Astrocyte of the cerebellum (primary cell): ENCODE measurements at regions not wholly inside any gene's neighbourhood (a gene's known extent, or its start where the extent isn't known, plus 50 kb on each side); places are given as distances from the start of the nearest gene placed in this dataset.
"Not testable (repeated sequence)": the region's sequence is repeated elsewhere in the genome, so short reads cannot be mapped to it uniquely, and the experiment has no call there.

Experiments
- DNase-seq: peaks from one replicate; pipeline ENCODE4 v3.0.0-alpha.2; 2011; ENCODE audit warnings: low read depth
- H3K4me3 ChIP-seq: 2 replicates; pipeline ENCODE4 v1.5.1; 2011; ENCODE audit warnings: mild to moderate bottlenecking, low read depth, low read length, moderate library complexity
- in situ Hi-C: cut with HindIII; loops from 2 replicates; pipeline ENCODE4 v1.10.0; 2017; ENCODE audit warnings: low sequenced_read_pairs
- TF ChIP-seq, protein P1 (sequence below): IDR thresholded peaks from 2 replicates; pipeline ENCODE4 v1.5.1; 2012; ENCODE audit warnings: low read length, low read depth, moderate library complexity, mild to moderate bottlenecking; ENCODE audit errors: missing control alignments

GRCh38 chr3:99319450-99319849 lies 318.9 kb upstream of the COL8A1 start:
- in situ Hi-C loops, result no loop called here
- no peak overlapping the region for H3K4me3 ChIP-seq
- DNase-seq, result no peak
- TF ChIP-seq, protein P1, sequence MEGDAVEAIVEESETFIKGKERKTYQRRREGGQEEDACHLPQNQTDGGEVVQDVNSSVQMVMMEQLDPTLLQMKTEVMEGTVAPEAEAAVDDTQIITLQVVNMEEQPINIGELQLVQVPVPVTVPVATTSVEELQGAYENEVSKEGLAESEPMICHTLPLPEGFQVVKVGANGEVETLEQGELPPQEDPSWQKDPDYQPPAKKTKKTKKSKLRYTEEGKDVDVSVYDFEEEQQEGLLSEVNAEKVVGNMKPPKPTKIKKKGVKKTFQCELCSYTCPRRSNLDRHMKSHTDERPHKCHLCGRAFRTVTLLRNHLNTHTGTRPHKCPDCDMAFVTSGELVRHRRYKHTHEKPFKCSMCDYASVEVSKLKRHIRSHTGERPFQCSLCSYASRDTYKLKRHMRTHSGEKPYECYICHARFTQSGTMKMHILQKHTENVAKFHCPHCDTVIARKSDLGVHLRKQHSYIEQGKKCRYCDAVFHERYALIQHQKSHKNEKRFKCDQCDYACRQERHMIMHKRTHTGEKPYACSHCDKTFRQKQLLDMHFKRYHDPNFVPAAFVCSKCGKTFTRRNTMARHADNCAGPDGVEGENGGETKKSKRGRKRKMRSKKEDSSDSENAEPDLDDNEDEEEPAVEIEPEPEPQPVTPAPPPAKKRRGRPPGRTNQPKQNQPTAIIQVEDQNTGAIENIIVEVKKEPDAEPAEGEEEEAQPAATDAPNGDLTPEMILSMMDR, result no peak

DNA sequence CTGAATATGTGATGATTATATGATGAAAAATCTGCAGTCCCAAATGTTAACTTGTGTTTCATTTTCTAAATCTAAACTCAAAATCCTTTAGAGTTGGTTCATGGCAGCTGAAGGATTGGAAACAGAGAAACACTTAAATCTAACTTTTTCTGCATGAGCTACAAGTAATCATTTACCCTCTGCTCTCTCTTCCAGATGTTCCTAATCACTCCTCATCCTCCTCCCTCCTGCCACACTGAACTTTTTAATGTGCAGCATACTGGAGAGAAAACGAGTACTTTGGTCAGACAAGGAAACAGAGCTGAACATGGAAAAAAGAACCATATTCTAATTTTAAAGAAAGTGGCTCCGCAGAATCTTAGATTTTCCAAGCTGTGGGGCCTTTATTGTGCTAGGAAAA lies 321.2 kb upstream of the COL8A1 start:
- no peak overlapping the region for H3K4me3 ChIP-seq
- no peak for DNase-seq
- TF ChIP-seq, protein P1, result no peak
- in situ Hi-C loops, result no loop called here

GRCh38 chr3:99315896-99316295 lies 322.5 kb upstream of the COL8A1 start:
- no peak overlapping the region for H3K4me3 ChIP-seq
- in situ Hi-C loops, result no loop called here
- TF ChIP-seq, protein P1, result no peak
- DNase-seq, result no peak

DNA sequence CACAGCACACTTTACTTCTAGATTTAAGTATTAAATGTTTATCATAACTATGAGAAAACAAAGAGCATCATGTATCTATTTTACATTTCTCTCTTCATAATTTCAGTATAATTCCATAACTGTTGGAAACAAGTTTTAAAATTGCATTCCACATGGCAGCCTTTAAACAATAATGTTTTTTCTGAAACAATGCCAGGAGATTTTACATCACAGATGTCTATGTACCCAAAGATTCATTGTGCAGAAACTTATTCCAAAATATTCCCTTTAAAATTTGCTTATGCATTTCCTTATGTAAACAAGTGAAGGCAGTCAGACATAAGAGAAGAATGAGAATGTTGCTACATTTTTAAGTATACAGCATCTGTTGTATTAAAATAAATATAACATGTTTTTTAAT lies 324.9 kb upstream of the COL8A1 start:
- no peak for DNase-seq
- no peak overlapping the region for H3K4me3 ChIP-seq
- in situ Hi-C loops, result no loop called here
- TF ChIP-seq, protein P1, result no peak

GRCh38 chr3:99298661-99299060 lies 339.7 kb upstream of the COL8A1 start:
- TF ChIP-seq, protein P1, result no peak
- no peak overlapping the region for H3K4me3 ChIP-seq
- DNase-seq, result no peak
- in situ Hi-C loops, result no loop called here

DNA sequence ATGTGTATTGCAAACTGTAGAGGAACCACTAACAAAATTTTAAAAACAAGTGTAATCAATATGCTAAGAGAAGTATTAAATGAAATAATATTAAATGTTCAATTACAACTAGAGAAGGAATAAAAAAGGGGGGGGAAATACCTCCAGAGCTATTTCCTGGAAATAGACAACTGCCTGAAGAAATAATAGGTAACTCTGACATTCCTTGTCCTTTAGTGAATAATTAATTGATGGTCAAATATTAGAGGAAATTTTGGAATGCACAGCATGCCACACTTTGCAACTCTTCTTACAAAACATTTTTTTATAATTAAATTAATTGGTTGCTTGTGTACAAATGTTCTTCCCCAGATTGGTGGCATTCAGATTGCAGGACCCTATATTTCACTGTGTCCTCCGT lies 342.6 kb upstream of the COL8A1 start:
- in situ Hi-C loops, result no loop called here
- TF ChIP-seq, protein P1, result no peak
- no peak for DNase-seq
- H3K4me3 ChIP-seq, result no peak overlapping the region

DNA sequence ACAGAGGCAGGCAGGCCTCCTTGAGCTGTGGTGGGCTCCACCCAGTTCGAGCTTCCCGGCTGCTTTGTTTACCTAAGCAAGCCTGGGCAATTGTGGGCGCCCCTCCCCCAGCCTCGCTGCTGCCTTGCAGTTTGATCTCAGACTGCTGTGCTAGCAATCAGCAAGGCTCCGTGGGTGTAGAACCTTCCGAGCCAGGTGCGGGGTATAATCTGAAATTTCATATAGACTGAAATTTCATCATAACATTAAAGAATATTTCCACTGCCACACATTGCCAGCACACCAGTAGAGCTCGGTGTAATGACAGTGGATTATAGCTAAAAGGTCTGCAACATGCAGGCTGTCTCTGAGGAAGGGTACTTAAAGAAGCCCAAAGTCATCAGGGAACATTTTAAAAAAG lies 344.3 kb upstream of the COL8A1 start:
- in situ Hi-C loops, H3K4me3 ChIP-seq, DNase-seq: not testable (repeated sequence)
